ENCODE measurements at regions not wholly inside any gene's neighbourhood (a gene's known extent, or its start where the extent isn't known, plus 50 kb on each side); places are given as distances from the start of the nearest gene placed in this dataset.

GRCh38 chr18:56487801-56488200 is 150.6 kb downstream of the TXNL1 start:
- TF ChIP-seq ZNF473 (tag by site-specific recombination; IDR thresholded peaks at IDR 0.05): no peak
- TF ChIP-seq ZNF174 (tag by site-specific recombination; IDR thresholded peaks at IDR 0.05): no peak
- TF ChIP-seq, protein P1, sequence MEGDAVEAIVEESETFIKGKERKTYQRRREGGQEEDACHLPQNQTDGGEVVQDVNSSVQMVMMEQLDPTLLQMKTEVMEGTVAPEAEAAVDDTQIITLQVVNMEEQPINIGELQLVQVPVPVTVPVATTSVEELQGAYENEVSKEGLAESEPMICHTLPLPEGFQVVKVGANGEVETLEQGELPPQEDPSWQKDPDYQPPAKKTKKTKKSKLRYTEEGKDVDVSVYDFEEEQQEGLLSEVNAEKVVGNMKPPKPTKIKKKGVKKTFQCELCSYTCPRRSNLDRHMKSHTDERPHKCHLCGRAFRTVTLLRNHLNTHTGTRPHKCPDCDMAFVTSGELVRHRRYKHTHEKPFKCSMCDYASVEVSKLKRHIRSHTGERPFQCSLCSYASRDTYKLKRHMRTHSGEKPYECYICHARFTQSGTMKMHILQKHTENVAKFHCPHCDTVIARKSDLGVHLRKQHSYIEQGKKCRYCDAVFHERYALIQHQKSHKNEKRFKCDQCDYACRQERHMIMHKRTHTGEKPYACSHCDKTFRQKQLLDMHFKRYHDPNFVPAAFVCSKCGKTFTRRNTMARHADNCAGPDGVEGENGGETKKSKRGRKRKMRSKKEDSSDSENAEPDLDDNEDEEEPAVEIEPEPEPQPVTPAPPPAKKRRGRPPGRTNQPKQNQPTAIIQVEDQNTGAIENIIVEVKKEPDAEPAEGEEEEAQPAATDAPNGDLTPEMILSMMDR (tag by site-specific recombination; IDR thresholded peaks at IDR 0.05): no peak
- TF ChIP-seq ZIC2 (tag by site-specific recombination; IDR thresholded peaks at IDR 0.05): no peak
